Loucy (cell line): ENCODE measurements at regions not wholly inside any gene's neighbourhood (a gene's known extent, or its start where the extent isn't known, plus 50 kb on each side); places are given as distances from the start of the nearest gene placed in this dataset.

ENCODE experiments used
- H2AFZ ChIP-seq: fragments of 200-600 bp; sonication (generic); 2 replicates; pipeline ENCODE4 v1.6.0; 2016; ENCODE audit warnings: antibody characterized with exemption, mild to moderate bottlenecking, low read length, moderate library complexity
- H3F3A ChIP-seq: fragments of 200-600 bp; 2 replicates; pipeline ENCODE4 v1.6.0; 2016; ENCODE audit warnings: antibody characterized with exemption, low read depth, mild to moderate bottlenecking
- H3K27me3 ChIP-seq: fragments of 200-600 bp; sonication (generic); 2 replicates; pipeline ENCODE4 v1.6.1; 2014; ENCODE audit warnings: low read length, mild to moderate bottlenecking; ENCODE audit not compliant: insufficient read depth, poor library complexity, severe bottlenecking
- H3K36me3 ChIP-seq: fragments of 200-600 bp; sonication (generic); 2 replicates; pipeline ENCODE4 v1.6.1; 2016; ENCODE audit warnings: low read length; ENCODE audit not compliant: insufficient read depth
- H3K4me1 ChIP-seq: fragments of 200-600 bp; sonication (generic); 2 replicates; pipeline ENCODE4 v1.5.1; 2014; ENCODE audit warnings: low read length, mild to moderate bottlenecking; ENCODE audit not compliant: insufficient read depth, poor library complexity, severe bottlenecking
- H3K4me2 ChIP-seq: fragments of 200-600 bp; sonication (generic); 2 replicates; pipeline ENCODE4 v1.6.0; 2014; ENCODE audit warnings: antibody characterized with exemption, low read length, low read depth, mild to moderate bottlenecking; ENCODE audit not compliant: poor library complexity, severe bottlenecking
- H3K4me3 ChIP-seq: fragments of 200-600 bp; sonication (generic); 2 replicates; pipeline ENCODE4 v1.5.1; 2014; ENCODE audit warnings: low read length, mild to moderate bottlenecking, mixed read lengths; ENCODE audit not compliant: poor library complexity, severe bottlenecking
- H3K79me2 ChIP-seq: fragments of 200-600 bp; sonication (generic); 2 replicates; pipeline ENCODE4 v1.6.1; 2014; ENCODE audit warnings: low read length; ENCODE audit not compliant: insufficient read depth
- H3K9ac ChIP-seq: fragments of 200-600 bp; sonication (generic); 2 replicates; pipeline ENCODE4 v1.6.0; 2014; ENCODE audit warnings: mild to moderate bottlenecking, low read depth, low read length, moderate library complexity; ENCODE audit not compliant: poor library complexity, severe bottlenecking
- H3K9me2 ChIP-seq: fragments of 200-600 bp; sonication (generic); replicated peaks from 2 replicates; pipeline ENCODE4 v1.6.1; 2016; ENCODE audit warnings: low read depth, low read length, mixed read lengths
- H3K9me3 ChIP-seq: fragments of 200-600 bp; sonication (generic); 2 replicates; pipeline ENCODE4 v1.6.1; 2014; ENCODE audit warnings: mild to moderate bottlenecking, antibody characterized with exemption, low read length, low read depth; ENCODE audit not compliant: insufficient read depth
- H4K20me1 ChIP-seq: fragments of 200-600 bp; sonication (generic); 2 replicates; pipeline ENCODE4 v1.6.0; 2014; ENCODE audit warnings: antibody characterized with exemption, low read length, mild to moderate bottlenecking; ENCODE audit not compliant: insufficient read depth, poor library complexity, severe bottlenecking
- EZH2phosphoT487 ChIP-seq: fragments of 200-600 bp; IDR thresholded peaks from 2 replicates; pipeline ENCODE4 v1.6.1; 2018; ENCODE audit warnings: antibody characterized with exemption, mild to moderate bottlenecking, moderate library complexity, borderline replicate concordance
- TF ChIP-seq, protein P1 (sequence below): fragments of 200-600 bp; sonication (generic); conservative IDR thresholded peaks from 2 replicates; pipeline ENCODE4 v1.5.1; 2014; ENCODE audit warnings: mild to moderate bottlenecking, antibody characterized with exemption, low read length

DNA sequence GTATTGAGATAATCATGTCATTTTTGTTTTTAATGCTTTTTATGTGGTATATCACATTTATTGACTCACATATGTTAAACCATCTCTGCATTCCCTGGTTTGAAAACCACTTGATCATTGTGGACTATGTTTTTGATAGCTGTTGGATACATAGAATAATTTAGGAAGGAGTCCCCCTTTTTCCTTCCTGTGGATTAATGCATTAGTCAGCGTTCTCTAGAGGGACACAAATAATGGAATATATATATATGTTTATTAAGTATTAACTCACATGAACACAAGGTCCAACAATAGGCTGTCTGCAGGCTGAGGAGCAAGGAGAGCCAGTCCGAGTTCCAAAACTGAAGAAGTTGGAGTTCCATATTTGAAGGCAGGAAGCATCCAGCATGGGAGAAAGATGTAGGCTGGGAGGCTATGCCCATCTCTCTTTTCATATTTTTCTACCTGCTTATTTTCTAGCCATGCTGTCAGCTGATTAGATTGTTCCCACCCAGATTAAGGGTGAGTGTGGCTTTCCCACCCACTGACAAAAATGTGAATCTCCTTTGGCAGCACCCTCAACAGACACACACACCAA, 123.8 kb downstream of the ZNF280B start:
- no peak for TF ChIP-seq EZH2phosphoT487
- TF ChIP-seq, protein P1, sequence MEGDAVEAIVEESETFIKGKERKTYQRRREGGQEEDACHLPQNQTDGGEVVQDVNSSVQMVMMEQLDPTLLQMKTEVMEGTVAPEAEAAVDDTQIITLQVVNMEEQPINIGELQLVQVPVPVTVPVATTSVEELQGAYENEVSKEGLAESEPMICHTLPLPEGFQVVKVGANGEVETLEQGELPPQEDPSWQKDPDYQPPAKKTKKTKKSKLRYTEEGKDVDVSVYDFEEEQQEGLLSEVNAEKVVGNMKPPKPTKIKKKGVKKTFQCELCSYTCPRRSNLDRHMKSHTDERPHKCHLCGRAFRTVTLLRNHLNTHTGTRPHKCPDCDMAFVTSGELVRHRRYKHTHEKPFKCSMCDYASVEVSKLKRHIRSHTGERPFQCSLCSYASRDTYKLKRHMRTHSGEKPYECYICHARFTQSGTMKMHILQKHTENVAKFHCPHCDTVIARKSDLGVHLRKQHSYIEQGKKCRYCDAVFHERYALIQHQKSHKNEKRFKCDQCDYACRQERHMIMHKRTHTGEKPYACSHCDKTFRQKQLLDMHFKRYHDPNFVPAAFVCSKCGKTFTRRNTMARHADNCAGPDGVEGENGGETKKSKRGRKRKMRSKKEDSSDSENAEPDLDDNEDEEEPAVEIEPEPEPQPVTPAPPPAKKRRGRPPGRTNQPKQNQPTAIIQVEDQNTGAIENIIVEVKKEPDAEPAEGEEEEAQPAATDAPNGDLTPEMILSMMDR, result no peak
- no peak overlapping the region for H3K4me3 ChIP-seq
- no peak overlapping the region for H2AFZ ChIP-seq
- H3K9me2 ChIP-seq, result no peaks in the 10 kb centered on the region
- no peaks in the 10 kb centered on the region for H3K36me3 ChIP-seq
- no peaks in the 10 kb centered on the region for H3K27me3 ChIP-seq
- no peaks in the 10 kb centered on the region for H3F3A ChIP-seq
- H3K9me3 ChIP-seq, result no peaks in the 10 kb centered on the region
- H3K4me2 ChIP-seq, result no peak overlapping the region
- H3K4me1 ChIP-seq, result no peaks in the 10 kb centered on the region
- H3K79me2 ChIP-seq, result no peaks in the 10 kb centered on the region
- H4K20me1 ChIP-seq, result no peaks in the 10 kb centered on the region
- H3K9ac ChIP-seq, result no peak overlapping the region

DNA sequence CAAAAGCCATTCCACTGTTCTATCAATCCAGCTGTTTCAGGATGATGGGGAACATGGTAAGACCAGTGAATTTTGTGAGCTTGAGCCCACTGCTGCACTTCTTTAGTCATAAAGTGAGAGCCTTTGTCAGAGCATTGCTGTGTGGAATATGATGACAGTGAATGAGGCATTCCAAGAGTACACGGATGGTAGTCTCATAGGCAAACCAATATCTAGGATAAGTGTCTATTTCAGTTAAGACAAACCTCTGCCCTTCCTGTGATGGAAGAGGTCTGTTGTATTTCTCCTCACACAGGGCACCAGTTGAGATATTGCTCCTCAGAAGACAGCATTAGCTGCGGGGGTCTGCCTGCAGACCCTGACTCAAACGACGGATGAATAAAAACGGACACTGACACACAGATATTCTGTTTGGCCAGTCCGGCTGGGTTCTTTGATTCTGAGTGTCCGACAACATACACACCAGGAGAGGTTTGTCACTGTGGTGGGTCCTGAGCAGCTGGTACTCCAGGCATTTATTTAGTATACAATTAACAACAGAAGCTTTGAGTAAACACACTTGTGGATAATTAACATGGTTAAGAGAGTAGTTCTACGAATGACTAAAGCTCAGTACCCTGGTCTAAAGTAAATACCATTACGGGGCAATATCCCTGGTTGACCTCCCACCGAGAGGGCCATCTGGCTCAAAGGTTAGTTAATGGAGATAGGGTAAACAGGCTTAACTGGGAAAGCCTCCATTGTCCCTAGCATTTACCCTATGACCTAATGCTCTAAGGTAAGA, 121.7 kb downstream of the ZNF280B start:
- Histone ChIP-seq H4K20me1 (no peaks in the 10 kb centered on the region), H2AFZ (no peak overlapping the region), H3K4me2 (no peak overlapping the region), H3K9ac (no peak overlapping the region), H3K36me3 (no peaks in the 10 kb centered on the region), H3K4me1 (no peaks in the 10 kb centered on the region), H3K9me2 (no peaks in the 10 kb centered on the region), H3K79me2 (no peaks in the 10 kb centered on the region), H3K27me3 (no peaks in the 10 kb centered on the region), H3F3A (no peaks in the 10 kb centered on the region), H3K9me3 (no peaks in the 10 kb centered on the region), H3K4me3 (no peak overlapping the region)
- TF ChIP-seq, protein P1, result no peak
- no peak for TF ChIP-seq EZH2phosphoT487

DNA sequence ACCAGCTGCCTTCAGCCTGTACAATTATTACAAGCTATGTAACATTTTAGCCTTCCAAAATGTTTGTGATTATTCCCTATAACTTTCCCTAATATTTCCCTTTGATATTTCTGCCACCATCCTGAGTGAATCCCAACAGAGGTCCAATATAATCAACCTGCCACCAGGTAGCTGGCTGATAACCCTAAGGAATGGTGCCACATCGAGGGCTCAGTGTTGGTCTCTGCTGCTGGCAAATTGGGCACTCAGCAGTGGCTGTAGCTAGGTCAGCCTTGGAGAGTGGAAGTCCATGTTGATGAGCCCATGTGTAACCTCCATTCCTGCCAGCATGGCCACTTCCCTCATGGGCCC, 121.2 kb downstream of the ZNF280B start:
- Histone ChIP-seq H2AFZ (no peak overlapping the region), H3K4me2 (no peak overlapping the region), H3K4me1 (no peaks in the 10 kb centered on the region), H3K27me3 (no peaks in the 10 kb centered on the region), H3K4me3 (no peak overlapping the region), H4K20me1 (no peaks in the 10 kb centered on the region), H3K9ac (no peak overlapping the region), H3K79me2 (no peaks in the 10 kb centered on the region), H3K9me2 (no peaks in the 10 kb centered on the region), H3K36me3 (no peaks in the 10 kb centered on the region), H3K9me3 (no peaks in the 10 kb centered on the region; the same call in 1 of the 2 replicates), H3F3A (no peaks in the 10 kb centered on the region)
- TF ChIP-seq, protein P1, result no peak
- no peak for TF ChIP-seq EZH2phosphoT487
